ENCODE measurements at regions not wholly inside any gene's neighbourhood (a gene's known extent, or its start where the extent isn't known, plus 50 kb on each side); places are given as distances from the start of the nearest gene placed in this dataset.

- DNase-seq (ENCODE audit: low read depth), result no peak
These were observed 197.5 kb downstream of the OTOR start for GRCh38 chr20:16945619-16946018.

GRCh38 chr20:16946097-16946496 lies 197.9 kb downstream of the OTOR start:
- DNase-seq (ENCODE audit: low read depth), result no peak

- no peak for DNase-seq (ENCODE audit: low read depth)
These were observed 199.3 kb downstream of the OTOR start for GRCh38 chr20:16947479-16947878.

- DNase-seq (ENCODE audit: low read depth), result no peak
These were observed 203.7 kb downstream of the OTOR start for GRCh38 chr20:16951876-16952275.

DNA sequence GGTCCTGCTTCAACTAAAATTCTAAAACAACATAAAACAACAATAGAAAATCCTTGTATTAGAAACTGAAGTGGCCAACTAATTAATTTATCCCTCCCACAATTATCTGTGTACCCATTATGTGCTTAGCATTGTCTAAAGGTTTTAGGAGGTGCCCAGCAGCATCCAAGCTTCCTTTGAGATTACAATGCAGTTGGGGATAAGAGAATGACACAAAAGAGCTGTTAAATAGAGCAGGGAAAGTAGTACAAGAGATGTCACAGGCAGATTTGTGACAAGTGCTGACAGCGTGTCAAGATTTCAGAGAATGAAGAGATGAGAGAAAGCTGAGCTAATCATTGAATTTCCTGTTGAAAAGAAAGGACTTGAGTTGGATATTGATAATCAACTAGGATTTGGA lies 204.8 kb downstream of the OTOR start:
- no peak for DNase-seq (ENCODE audit: low read depth)

DNA sequence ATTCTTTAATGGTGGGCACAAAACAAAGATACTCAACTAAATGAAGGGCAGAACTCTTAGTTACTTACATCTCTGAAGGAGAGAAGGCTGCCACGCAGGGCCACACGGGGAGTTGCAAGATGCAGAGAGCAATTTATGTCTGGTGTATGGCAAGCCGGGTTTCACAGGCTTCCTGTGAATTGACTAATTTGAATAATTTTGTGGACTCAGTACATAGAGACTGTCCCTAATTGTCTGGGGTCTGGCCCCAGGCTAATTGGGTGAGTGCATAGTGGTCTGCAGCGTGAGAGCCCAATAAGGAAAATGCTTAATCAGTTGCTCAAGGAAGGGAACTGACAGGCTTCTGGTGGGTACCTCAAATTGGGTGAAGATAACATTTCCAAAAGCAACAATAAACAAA lies 205.7 kb downstream of the OTOR start:
- no peak for DNase-seq (ENCODE audit: low read depth)

GRCh38 chr20:16955462-16955861 lies 207.3 kb downstream of the OTOR start:
- DNase-seq (ENCODE audit: low read depth), result no peak

DNA sequence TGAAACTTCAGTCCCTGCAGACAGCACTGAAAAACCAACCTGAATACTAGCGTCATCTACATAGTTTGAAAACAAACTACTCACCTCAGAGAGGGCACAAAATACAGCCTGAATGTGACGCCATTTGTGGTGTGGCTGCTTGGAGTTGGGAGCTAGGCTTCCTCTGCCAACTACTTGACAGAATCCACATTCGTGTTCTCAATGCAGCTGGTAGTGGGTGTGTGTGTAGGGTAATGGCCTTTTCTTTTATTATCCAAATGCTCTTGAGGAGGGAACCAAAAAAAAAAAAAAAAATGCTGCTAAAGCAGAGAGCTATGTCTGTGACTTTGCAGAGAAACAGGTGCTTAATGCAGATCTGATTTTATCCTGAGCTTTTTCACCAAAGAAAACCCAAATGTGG lies 207.8 kb downstream of the OTOR start:
- no peak for DNase-seq (ENCODE audit: low read depth)

GRCh38 chr20:16965401-16965800 lies 217.2 kb downstream of the OTOR start:
- no peak for DNase-seq (ENCODE audit: low read depth)

GRCh38 chr20:16966276-16966880 lies 218.2 kb downstream of the OTOR start:
- no peak for DNase-seq (ENCODE audit: low read depth)

DNA sequence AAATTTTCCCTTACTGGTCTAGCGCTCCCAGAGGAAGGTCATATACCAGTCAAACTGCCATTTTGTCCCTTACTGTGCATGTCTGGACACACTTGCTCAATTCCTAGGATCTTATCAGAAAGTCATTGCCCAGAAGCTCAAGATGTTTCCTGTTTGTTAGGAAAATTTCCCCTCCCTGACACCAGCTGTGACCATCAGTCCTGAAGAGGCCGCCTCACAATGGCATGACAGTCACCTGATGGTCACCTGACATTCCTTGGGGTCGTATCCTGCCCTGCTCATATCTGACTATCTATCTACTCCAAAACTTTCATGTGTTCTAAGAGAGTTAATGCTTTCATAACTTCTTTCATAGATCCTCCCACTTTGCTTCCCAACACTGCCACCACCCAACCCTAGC lies 219.9 kb downstream of the OTOR start:
- DNase-seq (ENCODE audit: low read depth), result no peak

GRCh38 chr20:16970776-16971175 lies 222.6 kb downstream of the OTOR start:
- no peak for DNase-seq (ENCODE audit: low read depth)

DNA sequence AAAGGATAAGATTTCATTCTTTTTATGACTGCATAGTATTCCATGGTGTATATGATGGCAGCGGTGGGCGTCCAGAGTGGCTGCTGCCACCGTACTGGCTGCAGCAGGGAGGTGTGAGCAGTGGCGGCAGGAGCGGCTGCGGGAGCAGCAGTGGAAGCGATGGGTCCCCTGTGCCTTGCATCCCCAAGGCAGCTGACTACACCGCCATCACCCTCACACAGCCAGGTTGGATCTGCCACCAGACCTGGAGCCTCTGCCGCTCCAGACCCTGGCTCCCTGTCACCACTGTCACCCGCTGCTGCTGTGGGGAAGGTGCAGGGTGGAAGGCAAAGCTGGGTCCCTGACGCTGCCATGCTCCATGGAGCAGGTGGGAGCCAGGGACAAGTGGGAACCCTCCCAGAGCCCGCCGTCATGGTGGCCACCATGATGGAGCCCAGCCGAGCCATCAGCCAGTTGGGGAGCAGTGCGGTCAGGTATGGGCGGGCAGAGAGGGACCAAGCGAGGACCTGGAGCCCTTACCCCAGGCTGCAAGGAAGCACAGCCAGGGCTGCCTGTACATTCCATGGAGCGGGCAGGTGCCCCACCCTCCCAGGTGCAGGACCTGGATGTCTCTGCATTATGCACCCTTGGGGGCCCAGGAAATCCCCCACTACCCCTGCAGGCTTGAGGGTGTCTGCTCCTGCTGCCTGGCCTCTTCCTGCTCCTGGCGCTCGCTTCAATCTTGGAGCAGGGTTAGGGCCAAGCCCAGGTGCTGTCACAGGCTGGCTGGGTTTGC lies 226.1 kb downstream of the OTOR start:
- no peak for DNase-seq (ENCODE audit: low read depth)

- DNase-seq (ENCODE audit: low read depth), result no peak
These were observed 226.7 kb downstream of the OTOR start for GRCh38 chr20:16974855-16975162.

- no peak for DNase-seq (ENCODE audit: low read depth)
These were observed 227.5 kb downstream of the OTOR start for GRCh38 chr20:16975682-16976081.

- DNase-seq (ENCODE audit: low read depth), result no peak
These were observed 230.3 kb downstream of the OTOR start for GRCh38 chr20:16978497-16978896.

DNA sequence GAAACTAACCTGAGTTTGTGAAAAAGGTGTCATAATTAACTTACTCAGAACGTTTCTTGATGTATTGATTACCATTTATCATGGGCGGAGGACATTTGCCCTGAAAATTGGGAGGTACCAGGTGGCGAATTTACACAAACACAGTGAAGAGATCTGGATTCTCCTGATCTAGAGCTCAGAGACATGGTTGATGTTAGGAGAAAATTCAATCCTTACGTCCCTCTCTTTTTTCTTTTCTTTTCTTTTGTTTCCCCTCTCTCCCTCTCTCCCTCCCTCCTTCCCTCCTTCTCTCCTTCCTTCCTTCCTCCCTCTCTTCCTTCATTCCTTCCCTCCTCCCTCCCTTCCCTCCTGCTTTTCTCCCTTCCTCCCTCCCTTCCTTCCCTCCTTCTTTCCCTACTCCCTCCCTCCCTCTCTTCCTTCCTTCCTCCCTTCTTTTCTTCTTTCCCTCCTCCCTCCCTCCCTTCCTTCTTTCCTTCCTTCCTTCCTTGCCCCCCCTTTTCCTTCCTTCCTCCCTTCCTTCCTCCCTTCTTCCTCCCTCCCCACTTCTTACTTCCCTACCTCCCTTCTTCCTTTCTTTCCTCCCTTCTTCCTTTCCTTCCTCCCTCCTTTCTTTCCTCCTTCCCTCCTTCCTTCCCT lies 234.1 kb downstream of the OTOR start:
- DNase-seq (ENCODE audit: low read depth), result no peak

- DNase-seq (ENCODE audit: low read depth), result no peak
These were observed 236.3 kb downstream of the OTOR start for GRCh38 chr20:16984481-16984880.

GRCh38 chr20:17003170-17003870 lies 223.5 kb upstream of the PCSK2 start:
- DNase-seq (ENCODE audit: low read depth), result no peak

DNA sequence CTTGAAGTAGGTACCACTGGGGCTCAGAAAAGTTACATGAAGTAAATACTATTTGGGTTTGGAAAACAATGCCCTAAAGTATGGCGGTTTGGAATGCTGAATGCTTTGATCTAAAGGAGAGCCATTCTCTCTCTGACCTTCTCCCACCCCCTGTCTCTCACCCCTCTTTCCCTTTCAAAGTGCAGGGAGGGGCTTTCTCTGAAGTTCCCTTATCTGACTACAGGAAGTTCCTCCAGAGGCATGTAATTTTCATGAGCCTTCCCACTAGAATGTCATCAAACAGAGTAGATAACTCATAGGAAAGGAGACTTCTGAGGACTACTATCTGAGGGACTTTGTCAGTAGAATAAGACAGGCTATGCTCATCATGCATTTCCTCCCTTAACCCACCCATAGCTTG lies 216.7 kb upstream of the PCSK2 start:
- DNase-seq (ENCODE audit: low read depth), result no peak

DNA sequence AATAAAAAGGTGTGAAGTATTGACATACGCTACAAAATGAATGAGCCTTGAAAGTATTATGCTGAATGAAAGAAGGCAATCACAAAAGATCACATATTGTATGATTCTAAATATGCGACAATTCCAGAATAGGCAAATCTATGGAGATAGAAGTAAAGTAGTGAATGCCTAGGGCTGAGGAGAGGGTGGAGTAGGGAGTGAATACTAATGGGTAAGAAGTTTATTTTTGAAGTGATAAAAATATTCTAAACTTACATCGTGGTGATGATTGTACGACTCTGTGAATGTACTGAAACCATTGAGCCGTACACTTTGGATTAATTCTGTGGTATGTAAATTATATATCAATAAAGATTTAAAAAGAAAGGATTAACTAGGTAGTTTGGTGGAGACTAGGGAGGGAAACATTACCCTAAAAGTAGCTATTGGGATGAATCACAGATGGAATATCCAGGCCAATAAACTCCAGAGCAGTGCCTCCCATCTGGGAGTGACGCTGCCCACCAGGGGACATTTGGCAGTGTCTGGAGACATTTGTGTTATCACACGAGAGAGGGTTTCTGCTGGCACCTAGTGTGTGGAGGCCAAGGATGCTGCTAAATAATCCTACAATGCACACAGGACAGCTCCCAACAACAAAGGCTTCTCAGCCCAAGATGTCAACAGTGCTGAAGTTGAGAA lies 214.2 kb upstream of the PCSK2 start:
- DNase-seq (ENCODE audit: low read depth), result no peak

DNA sequence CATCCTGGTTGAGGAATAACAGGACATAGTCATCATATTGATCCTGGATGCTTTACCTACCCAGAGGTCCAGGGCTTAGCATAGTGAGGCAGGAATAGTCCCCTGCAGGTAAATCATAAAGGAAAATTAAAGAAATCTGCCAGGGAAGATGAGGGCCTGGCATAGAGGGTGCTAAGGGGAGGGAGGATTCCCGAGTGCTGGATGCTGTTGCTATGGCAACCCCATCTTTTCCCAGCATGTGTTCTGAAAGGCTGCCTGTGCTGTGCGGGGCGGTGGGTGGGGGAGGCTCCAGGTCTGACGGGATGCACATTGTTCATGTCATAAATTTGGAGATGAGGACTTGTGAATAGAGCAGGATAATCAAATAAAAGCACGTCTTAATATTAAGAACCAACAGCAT lies 212.6 kb upstream of the PCSK2 start:
- DNase-seq (ENCODE audit: low read depth), result no peak

All from forelimb muscle (tissue), 1 donor.